ENCODE measurements at regions not wholly inside any gene's neighbourhood (a gene's known extent, or its start where the extent isn't known, plus 50 kb on each side); places are given as distances from the start of the nearest gene placed in this dataset.
"Not testable (repeated sequence)": the region's sequence is repeated elsewhere in the genome, so short reads cannot be mapped to it uniquely, and the experiment has no call there.

GRCh38 chrX:97860226-97860625 is 976.5 kb downstream of the RPA4 start:
- DNase-seq = no peak

DNA sequence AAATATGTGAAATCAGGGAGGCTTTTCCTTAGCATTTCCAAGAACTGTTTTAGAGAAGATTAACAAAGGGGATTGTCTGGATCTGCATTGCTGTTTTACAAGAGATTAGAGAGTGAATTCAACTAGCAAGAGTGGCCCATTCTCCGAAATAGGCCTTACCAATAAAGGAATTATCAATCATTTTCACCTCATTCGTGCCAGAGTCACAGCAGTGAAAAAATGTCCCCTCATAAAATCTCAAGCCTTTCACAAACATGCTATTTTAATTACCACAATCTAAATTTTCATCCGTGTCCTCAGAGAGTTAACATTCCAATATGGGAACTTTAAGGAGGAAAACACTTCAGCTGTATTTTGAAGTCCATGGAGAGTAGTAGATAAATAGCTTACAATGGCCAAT is 979.6 kb downstream of the RPA4 start:
- DNase-seq = no peak

DNA sequence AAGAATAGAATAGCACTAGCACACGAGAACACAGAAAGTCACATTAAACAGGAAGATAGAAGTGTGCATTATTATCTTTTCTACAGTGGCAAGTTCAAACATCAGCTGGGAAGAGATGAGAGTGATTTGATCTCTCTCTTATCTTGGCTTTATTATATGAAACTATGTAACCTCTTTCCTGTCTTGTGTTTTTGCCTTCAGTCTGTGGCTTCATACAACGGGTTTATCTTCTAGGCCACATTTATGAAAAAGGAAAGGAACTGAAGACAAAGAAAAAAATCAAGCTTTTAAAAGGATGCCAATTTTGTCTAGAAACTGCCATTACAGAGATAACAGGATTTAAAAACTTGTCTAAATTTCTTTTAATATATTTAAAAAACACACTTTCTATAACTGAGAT is 983.6 kb downstream of the RPA4 start:
- DNase-seq = no peak

- no peak for DNase-seq
Observed at GRCh38 chrX:97876697-97877407, 993.1 kb downstream of the RPA4 start.

DNA sequence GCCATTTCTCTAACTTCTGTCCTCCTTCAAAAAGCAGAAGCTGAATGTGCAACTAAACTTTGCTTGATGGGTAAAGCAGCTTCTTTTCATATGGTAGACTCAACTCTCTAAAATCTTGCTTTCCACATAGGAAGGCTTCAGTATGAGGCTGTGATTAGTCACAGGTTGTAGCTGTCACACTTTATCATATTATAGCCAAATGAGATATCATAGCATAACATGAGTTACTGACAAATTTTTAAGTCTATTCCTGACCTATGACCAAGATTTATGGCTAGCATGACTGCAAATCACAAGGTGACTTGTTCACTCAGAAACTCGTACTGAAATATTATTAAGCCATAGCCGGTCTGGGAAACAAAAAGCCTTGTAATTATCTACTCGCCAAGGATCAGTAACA is 998.6 kb downstream of the RPA4 start:
- DNase-seq = no peak

GRCh38 chrX:97895751-97896150 is 1012.0 kb downstream of the RPA4 start:
- no peak for DNase-seq

- DNase-seq = no peak
Observed at GRCh38 chrX:97897998-97898397, 1014.3 kb downstream of the RPA4 start.

DNA sequence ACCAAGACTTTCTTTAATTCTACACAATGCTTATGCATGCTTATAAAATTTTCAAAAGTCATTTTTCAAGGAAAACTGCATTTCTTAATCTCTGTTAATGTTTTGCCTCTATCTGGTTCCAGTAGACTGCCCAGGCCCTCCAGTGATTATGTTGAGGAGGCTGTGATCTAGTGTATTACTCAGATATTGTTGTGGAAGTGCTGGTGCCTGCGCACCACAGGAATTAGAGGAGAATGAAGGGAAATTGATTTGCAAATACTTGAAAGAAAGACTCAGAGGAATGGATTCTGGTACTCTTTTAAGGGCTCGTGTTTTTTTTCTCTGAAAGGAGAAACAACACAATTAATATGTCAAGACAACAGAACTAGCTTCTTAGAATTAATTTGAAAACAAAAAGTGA is 1015.1 kb downstream of the RPA4 start:
- no peak for DNase-seq

DNA sequence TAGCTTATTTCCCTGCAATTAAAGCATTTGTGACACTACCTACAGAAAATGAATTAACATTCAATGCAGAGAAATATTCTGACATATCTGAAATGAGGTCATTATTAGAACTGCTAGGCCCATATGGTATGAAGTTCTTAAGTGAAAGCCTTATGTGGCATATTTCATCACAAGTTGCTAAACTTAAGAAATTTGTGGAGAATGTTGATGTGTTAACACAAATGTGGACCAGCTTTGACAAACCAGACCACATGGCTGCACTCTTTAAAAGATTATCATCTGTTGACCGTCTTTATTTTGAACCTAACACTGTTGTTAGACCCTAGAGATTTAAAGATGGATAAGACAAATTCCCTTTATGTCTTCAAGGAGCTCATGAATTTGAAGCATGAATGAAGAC is 1024.1 kb downstream of the RPA4 start:
- DNase-seq = no peak

GRCh38 chrX:97909245-97909644 is 1025.5 kb downstream of the RPA4 start:
- DNase-seq = no peak

DNA sequence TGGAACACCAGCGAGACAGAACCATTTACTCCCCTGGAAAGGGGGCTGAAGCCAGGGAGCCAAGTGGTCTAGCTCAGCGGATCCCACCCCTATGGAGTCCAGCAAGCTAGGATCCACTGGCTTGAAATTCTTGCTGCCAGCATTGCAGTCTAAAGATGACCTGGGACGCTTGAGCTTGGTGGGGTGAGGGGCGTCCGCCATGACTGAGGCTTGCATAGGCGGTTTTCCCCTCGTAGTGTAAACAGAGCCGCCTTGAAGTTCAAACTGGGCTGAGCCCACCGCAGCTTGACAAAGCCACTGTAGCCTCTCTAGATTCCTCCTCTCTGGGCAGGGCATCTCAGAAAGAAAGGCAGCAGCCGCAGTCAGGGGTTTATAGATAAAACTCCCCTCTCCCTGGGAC is 1031.7 kb downstream of the RPA4 start:
- not testable (repeated sequence) for DNase-seq

- not testable (repeated sequence) for DNase-seq
Observed at GRCh38 chrX:97921223-97921622, 1037.5 kb downstream of the RPA4 start.

- DNase-seq = no peak
Observed at GRCh38 chrX:97931586-97931985, 1047.9 kb downstream of the RPA4 start.

- no peak for DNase-seq
Observed at GRCh38 chrX:97936296-97936695, 1052.6 kb downstream of the RPA4 start.

GRCh38 chrX:97938706-97939105 is 1055.0 kb downstream of the RPA4 start:
- DNase-seq = no peak

- DNase-seq = no peak
Observed at GRCh38 chrX:97968376-97969163, 1084.9 kb downstream of the RPA4 start.

DNA sequence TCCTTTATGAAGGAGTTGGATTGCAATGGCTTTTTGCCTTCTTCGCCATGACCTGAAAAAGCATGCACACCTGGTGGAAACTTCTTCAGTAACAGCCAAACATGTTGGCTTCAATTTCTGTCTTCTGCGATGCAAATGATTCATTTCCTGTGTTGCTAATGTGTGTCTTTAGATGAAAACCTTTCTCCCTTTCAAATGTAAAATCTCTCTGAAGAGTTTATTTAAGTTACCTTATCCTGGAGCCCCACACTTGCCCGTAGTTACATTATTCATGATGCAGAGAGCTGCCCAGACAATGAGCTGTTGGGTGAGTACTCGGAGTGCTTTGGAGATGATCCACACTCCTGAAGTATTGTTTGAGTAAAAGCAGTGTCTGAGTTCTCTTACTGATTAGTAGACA is 1100.9 kb downstream of the RPA4 start:
- no peak for DNase-seq

GRCh38 chrX:97985096-97985495 is 1101.4 kb downstream of the RPA4 start:
- DNase-seq = no peak

GRCh38 chrX:97987979-97988378 is 1104.3 kb downstream of the RPA4 start:
- DNase-seq = no peak

DNA sequence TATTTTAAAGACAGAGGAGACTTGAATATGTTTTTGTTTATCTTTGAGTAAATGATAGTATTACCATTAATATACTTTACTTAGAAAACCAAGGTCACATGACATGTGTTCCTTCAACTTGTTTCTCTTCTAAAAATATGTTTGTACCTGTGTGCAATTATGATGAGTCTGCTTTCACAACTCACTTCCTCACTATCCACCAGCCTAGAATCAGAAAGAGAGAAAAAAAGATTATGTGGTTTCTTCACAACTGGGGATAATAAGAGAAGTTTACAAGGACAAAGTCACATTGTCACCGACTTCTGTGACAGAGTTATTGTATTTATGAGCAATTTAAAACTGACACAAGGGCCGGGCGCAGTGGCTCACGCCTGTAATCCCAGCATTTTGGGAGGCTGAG is 1112.1 kb downstream of the RPA4 start:
- no peak for DNase-seq

GRCh38 chrX:98028691-98029090 is 1145.0 kb downstream of the RPA4 start:
- DNase-seq = no peak

DNA sequence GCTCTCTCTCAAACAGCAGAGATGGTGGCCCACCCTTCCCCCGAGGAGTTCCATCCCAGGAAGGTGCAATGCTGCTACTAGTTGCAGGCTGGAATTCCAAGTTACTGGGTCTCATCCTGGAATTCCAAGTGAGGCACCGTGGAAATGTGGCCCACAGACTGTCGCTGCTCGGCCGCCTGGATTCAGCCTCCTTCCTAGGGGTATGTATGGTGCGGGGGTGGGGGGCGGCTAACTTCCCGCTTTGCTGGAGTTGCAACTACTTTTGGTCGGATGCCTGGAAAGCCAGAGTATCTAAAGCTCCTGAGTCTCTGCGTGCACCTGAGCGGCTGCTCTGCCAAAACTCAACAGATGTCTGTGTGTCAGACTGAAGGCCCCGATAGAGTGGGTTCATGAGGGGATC is 1146.2 kb downstream of the RPA4 start:
- DNase-seq = no peak

DNA sequence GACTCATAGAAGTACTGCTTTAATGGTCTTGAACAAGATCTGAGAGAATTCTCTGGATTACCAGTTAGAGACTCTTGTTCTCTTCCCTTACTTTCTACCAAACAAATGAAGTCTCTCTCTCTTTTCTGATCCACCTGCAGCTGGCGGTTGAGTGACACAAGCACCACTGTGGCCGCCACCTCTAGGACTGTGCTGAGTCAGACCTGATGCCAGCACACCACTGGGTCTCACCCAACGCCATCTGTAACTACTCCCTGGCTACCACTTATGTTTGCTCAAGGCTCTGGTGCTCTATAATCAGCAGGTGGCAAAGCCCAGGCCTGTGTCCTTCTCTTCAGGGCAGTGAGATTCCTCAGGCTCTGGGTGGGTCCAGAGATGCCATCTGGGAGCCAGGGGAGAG is 1173.5 kb downstream of the RPA4 start:
- DNase-seq = no peak

GRCh38 chrX:98065151-98065550 is 1181.4 kb downstream of the RPA4 start:
- DNase-seq = no peak

- no peak for DNase-seq
Observed at GRCh38 chrX:98067611-98068010, 1183.9 kb downstream of the RPA4 start.

Measured in GDM1 (cell line).